ENCODE measurements at regions not wholly inside any gene's neighbourhood (a gene's known extent, or its start where the extent isn't known, plus 50 kb on each side); places are given as distances from the start of the nearest gene placed in this dataset.

DNA sequence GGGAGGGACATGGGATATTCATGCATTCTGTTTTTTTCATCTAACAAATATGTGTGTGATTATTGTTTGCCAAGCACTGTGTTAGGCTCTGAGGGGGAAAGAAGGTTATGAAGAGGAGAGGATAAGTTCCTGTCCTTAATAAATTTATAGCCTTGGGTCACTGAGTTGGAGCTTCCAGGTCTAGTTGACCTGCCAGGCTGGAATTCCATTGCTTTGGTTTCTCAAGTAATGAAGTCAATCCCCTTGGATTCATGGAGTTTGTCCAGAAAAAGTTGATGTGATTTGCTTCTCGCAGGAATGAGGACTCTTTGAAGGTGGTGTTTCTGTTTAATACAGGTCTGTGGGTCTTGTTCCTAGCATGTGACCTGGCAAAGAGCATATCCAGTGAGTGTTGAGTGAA, 156.2 kb downstream of the ADAMTS15 start:
- TF ChIP-seq, protein P1, sequence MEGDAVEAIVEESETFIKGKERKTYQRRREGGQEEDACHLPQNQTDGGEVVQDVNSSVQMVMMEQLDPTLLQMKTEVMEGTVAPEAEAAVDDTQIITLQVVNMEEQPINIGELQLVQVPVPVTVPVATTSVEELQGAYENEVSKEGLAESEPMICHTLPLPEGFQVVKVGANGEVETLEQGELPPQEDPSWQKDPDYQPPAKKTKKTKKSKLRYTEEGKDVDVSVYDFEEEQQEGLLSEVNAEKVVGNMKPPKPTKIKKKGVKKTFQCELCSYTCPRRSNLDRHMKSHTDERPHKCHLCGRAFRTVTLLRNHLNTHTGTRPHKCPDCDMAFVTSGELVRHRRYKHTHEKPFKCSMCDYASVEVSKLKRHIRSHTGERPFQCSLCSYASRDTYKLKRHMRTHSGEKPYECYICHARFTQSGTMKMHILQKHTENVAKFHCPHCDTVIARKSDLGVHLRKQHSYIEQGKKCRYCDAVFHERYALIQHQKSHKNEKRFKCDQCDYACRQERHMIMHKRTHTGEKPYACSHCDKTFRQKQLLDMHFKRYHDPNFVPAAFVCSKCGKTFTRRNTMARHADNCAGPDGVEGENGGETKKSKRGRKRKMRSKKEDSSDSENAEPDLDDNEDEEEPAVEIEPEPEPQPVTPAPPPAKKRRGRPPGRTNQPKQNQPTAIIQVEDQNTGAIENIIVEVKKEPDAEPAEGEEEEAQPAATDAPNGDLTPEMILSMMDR (IDR thresholded peaks at IDR 0.05; ENCODE audit: insufficient read depth, low read length, missing control alignments): no peak
- no peak overlapping the region for H3K4me3 ChIP-seq (ENCODE audit: low read depth, low read length)
- no peak for DNase-seq (ENCODE audit: low read depth, low spot score)
- CTCF ChIA-PET: interaction anchor here (1.2 kb wide), 1 partner anchor 56 kb away, joined by 3 read pairs; no protein-coding TSS in a partner anchor
- POLR2A ChIA-PET: no interaction called here

DNA sequence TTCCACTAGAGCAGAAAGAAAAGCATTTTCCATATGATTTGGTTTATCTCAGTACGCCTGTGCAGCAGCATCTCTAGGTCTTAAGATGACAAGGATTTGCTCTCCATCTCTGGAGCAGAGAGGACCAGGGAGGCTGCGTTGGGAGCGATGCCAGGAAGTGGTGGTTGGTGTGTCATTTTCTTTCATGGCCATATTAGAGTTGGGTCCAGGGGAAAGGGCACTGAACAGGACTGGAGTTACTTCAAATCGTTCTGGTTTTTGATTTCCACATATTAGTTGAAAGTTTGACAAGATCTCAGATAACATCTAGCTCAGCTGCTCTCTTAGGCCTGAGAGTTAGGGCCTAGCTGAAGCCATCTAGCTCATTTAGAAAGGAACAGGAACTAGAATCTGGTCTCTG, 157.7 kb downstream of the ADAMTS15 start:
- POLR2A ChIA-PET: no interaction called here

DNA sequence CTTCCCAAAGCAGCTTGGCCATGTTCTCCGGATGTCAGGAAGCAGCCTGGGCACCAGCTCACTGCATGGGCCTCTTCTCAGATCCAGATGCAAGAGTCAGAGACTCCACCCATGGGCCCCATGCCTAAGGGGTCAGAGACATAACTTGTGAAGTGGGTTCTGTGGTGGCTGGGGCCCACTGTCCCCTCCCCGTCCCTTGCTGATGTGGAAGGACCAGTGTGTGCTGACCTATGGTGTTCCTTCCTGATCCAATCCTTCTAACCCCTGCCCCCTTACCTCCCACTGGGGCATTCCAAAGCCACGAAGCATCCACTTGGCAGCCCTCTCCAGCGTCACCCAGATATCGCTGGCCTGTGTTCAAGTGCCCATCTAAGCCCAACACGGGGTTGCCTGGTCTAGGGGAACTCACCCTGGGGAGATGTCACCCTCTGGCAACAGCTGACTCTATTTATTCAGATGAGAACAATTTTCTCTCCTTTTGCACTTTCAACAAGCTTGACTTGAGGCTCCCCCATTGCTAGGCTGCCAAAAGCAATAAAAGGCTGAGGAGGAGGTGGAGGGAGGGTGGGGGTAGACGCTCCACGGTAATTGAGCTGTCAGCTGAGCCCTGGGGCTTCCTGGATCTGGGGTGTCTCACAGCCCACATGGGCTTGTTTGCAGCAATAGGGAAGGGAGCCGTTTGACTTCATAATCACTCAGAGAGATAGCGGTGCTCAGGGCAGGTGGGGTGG, 158.5 kb downstream of the ADAMTS15 start:
- H3K4me3 ChIP-seq (ENCODE audit: low read depth, low read length): no peak overlapping the region
- no peak for DNase-seq (ENCODE audit: low read depth, low spot score)
- POLR2A ChIA-PET: no interaction called here
- TF ChIP-seq, protein P1 (IDR thresholded peaks at IDR 0.05; ENCODE audit: insufficient read depth, low read length, missing control alignments): no peak
- CTCF ChIA-PET: interaction anchor here (1.1 kb wide), 1 partner anchor 251 kb away, joined by 3 read pairs; no protein-coding TSS in a partner anchor

More for the DNA sequence above, 157.7 kb downstream of the ADAMTS15 start:
- no peak overlapping the region for H3K4me3 ChIP-seq (ENCODE audit: low read depth, low read length)
- CTCF ChIA-PET: interaction anchor here (0.9 to 1.1 kb wide), 2 partner anchors 252 to 256 kb away, joined by 3 read pairs; no protein-coding TSS in a partner anchor
- DNase-seq (ENCODE audit: low read depth, low spot score): no peak
- TF ChIP-seq, protein P1 (IDR thresholded peaks at IDR 0.05; ENCODE audit: insufficient read depth, low read length, missing control alignments): no peak

DNA sequence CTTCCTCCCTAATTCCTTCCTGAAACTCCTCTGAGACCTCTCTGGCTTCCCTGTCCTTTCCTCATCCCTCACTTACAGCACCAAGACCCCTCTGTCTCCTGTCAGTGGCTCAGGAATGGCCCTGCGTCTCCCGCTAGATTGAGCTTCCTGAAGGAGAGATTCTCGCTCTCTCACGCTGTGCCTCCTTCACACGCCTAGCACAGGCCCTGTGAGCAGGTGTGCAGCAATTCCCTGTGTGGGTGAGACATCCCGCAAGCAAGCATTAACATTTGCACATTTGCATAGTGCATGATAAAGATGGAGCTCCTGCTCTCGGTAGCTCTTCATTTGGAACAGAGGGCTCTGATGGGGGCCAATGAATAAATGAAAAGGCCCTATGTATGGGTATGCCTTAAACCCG, 159.8 kb downstream of the ADAMTS15 start:
- ChIA-PET CTCF (interaction anchor here (1.2 kb wide), 1 partner anchor 254 kb away, joined by 3 read pairs; no protein-coding TSS in a partner anchor), POLR2A (no interaction called here)
- DNase-seq (ENCODE audit: low read depth, low spot score): no peak
- TF ChIP-seq, protein P1 (IDR thresholded peaks at IDR 0.05; ENCODE audit: insufficient read depth, low read length, missing control alignments): no peak
- H3K4me3 ChIP-seq (ENCODE audit: low read depth, low read length): no peak overlapping the region

DNA sequence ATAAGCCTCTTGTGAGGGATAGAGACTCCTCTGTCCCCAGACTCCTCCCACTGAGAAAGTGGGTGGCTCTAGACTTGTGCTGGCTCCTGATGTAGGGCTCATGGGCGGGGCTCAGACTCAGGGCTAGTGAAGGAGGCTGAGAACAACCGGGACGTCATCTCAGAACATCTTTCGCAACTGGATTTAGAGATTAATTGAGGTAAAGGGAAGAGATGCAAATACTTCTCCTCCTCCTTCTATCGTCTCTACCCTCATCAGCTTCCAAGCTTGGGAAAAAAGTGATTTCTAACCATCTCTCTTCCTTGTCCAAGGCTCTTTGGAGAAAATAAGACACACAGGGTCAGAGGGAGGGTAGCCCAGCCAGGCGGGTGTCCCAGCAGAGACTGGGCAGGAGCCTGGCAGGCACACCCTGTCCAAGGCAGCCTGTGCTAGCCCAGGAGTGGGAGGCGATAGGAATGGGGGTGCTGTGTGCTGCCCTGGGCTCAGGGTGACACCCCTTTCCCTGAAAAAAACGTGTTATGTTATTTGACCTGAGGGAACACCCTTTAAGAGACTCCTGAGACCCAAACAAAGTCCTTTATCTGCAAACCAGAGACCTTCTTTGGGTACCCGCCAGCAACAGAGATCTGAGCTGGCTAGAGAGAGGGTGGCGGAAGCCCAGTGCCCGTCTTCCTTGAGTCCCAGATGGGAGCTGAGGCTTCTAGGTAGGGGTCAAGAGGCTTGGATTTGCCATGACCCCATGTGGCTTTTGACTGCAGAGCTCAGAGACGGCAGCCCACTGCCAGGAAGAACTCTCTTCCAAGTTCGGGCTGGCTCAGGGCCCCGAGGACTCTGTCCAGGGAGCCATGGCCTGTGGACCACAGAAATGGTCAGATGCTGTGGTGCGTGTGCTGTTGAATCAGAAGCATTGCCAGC, 160.9 kb downstream of the ADAMTS15 start:
- CTCF ChIA-PET: no interaction called here
- H3K4me3 ChIP-seq (ENCODE audit: low read depth, low read length): no peak overlapping the region
- TF ChIP-seq, protein P1 (IDR thresholded peaks at IDR 0.05; ENCODE audit: insufficient read depth, low read length, missing control alignments): no peak
- DNase-seq (ENCODE audit: low read depth, low spot score): no peak
- POLR2A ChIA-PET: no interaction called here
